D721Med (cell line): ENCODE measurements at regions not wholly inside any gene's neighbourhood (a gene's known extent, or its start where the extent isn't known, plus 50 kb on each side); places are given as distances from the start of the nearest gene placed in this dataset.

Experiments
- DNase-seq: peaks from one replicate; pipeline ENCODE4 v3.0.0; 2011; ENCODE audit warnings: low spot score; ENCODE audit not compliant: insufficient read length
- FAIRE-seq: peaks from 2 replicates; lab custom pipeline; 2011; peaks lifted over from hg19 to GRCh38; lab: Jason Lieb, UNC
- CTCF ChIP-seq: IDR thresholded peaks from 2 replicates; pipeline ENCODE4 v1.5.1; 2012; ENCODE audit warnings: mild to moderate bottlenecking, control low read depth; ENCODE audit not compliant: insufficient read depth; ENCODE audit errors: missing control alignments

GRCh38 chr20:56766528-56766927, 137.4 kb downstream of the TFAP2C start:
- FAIRE-seq = no peak

DNA sequence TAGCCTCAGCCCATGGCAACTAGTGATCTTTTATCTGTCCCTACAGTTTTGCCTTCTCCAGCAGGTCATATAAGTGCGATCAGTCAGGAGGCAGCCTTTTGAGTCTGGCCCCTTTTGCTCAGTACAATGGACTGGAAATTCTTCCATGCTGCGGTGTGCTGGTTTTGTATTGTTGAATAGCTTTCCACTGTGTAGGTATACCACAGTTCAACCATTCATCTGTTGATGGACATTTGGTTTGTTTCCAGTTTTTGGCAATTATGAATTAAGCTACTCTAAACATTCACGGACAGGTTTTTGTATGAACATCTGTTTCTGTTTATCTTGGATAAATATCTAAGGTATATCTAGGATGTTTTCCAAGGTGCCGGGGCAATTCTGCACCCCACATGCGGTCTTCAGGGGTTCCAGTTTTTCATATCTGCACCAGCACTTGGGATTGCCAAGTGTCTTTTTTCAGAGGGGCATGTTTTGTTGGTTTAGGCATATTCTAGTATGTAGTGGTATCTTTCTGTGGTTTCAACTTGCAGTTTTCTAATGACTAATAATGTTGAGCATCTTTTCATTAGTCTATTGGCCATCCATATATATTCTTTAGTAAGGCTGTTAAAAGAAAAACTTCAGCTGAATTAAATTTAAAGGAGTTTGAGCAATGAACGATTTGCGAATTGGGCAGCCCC, 141.0 kb downstream of the TFAP2C start:
- FAIRE-seq = no peak
- DNase-seq = no peak
- no peak for TF ChIP-seq CTCF

More at GRCh38 chr20:56766528-56766927, 137.4 kb downstream of the TFAP2C start:
- no peak for TF ChIP-seq CTCF
- no peak for DNase-seq

- no peak for FAIRE-seq
- no peak for TF ChIP-seq CTCF
- DNase-seq = no peak
Observed at GRCh38 chr20:56773749-56774148, 144.6 kb downstream of the TFAP2C start.

DNA sequence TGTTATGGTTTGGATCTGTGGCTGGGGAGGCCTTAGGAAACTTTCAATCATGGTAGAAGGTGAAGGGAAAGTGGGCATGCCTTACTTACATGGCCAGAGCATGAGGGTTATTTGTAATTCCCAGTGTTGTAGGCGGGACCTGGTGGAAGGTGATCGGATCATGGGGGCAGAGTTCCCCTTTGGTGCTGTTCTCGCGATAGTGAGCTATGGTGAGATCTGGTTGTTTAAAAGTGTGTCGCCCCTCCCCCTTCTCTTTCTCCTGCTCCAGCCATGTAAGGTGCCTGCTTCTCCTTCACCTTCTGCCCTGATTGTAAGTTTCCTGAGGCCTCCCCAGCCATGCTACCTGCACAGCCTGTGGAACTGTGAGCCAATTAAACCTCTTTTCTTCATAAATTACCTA, 145.8 kb downstream of the TFAP2C start:
- DNase-seq = no peak
- FAIRE-seq = no peak
- no peak for TF ChIP-seq CTCF

DNA sequence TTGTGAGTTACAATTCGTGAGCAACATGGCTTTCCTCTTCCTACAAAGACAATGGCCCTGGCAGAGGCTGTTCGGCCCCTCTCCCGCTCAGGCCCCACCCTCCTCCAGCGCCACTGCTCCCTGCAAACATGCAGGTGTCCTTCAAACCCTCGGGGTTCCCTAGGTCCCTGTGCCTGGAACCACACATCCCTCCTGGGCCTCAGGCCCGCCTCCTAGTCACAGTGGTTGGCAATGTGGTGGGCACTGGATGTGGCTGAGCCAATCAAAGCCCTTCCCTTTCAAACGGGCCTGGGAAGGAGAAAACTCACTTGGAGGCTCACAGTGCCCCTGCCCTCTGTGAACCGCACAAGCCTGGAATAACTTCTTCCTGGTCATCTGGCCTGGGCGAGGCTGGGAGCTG, 147.2 kb downstream of the TFAP2C start:
- no peak for TF ChIP-seq CTCF
- no peak for DNase-seq
- no peak for FAIRE-seq

- no peak for TF ChIP-seq CTCF
- FAIRE-seq (no peak), DNase-seq (no peak)
Observed at GRCh38 chr20:56778765-56779195, 149.7 kb downstream of the TFAP2C start.

- FAIRE-seq = no peak
- TF ChIP-seq CTCF = no peak
Observed at GRCh38 chr20:56779452-56780143, 150.5 kb downstream of the TFAP2C start.

More at GRCh38 chr20:56779452-56780143, 150.5 kb downstream of the TFAP2C start:
- DNase-seq = no peak
